CMK (cell line): ENCODE measurements at regions not wholly inside any gene's neighbourhood (a gene's known extent, or its start where the extent isn't known, plus 50 kb on each side); places are given as distances from the start of the nearest gene placed in this dataset.

Experiments
- DNase-seq: peaks from one replicate; pipeline ENCODE4 v3.0.0-alpha.2; 2010; ENCODE audit warnings: low read depth

GRCh38 chr12:92359581-92360209, 214.0 kb upstream of the BTG1 start:
- DNase-seq = no peak

- DNase-seq = no peak
Measured at GRCh38 chr12:92357584-92358261, 212.1 kb upstream of the BTG1 start.

GRCh38 chr12:92356425-92356824, 210.8 kb upstream of the BTG1 start:
- DNase-seq = peak; percentile 11

GRCh38 chr12:92349635-92350034, 204.0 kb upstream of the BTG1 start:
- DNase-seq = no peak

- DNase-seq = no peak
Measured at GRCh38 chr12:92342574-92342973, 196.9 kb upstream of the BTG1 start.

- no peak for DNase-seq
Measured at GRCh38 chr12:92341065-92341668, 195.5 kb upstream of the BTG1 start.

- DNase-seq = no peak
Measured at GRCh38 chr12:92340441-92341064, 194.9 kb upstream of the BTG1 start.

GRCh38 chr12:92340003-92340402, 194.4 kb upstream of the BTG1 start:
- no peak for DNase-seq

GRCh38 chr12:92339198-92339821, 193.7 kb upstream of the BTG1 start:
- DNase-seq = no peak

GRCh38 chr12:92338671-92339070, 193.0 kb upstream of the BTG1 start:
- no peak for DNase-seq

- no peak for DNase-seq
Measured at GRCh38 chr12:92338102-92338501, 192.5 kb upstream of the BTG1 start.

- DNase-seq = no peak
Measured at GRCh38 chr12:92337128-92337527, 191.5 kb upstream of the BTG1 start.

- DNase-seq = no peak
Measured at GRCh38 chr12:92336641-92337040, 191.0 kb upstream of the BTG1 start.

GRCh38 chr12:92335831-92336230, 190.2 kb upstream of the BTG1 start:
- DNase-seq = no peak

GRCh38 chr12:92334552-92334951, 188.9 kb upstream of the BTG1 start:
- no peak for DNase-seq

GRCh38 chr12:92332552-92332951, 186.9 kb upstream of the BTG1 start:
- no peak for DNase-seq

GRCh38 chr12:92331383-92331782, 185.7 kb upstream of the BTG1 start:
- no peak for DNase-seq

GRCh38 chr12:92330654-92331053, 185.0 kb upstream of the BTG1 start:
- DNase-seq = no peak

- DNase-seq = no peak
Measured at GRCh38 chr12:92326877-92327276, 181.2 kb upstream of the BTG1 start.

- no peak for DNase-seq
Measured at GRCh38 chr12:92324849-92325500, 179.3 kb upstream of the BTG1 start.

- no peak for DNase-seq
Measured at GRCh38 chr12:92312463-92312964, 166.9 kb upstream of the BTG1 start.
